Activated CD4-positive, alpha-beta T cell treated with anti-CD3 and anti-CD28 coated beads, Interleukin-2, Interleukin-6, amounts not matched to agents 100 ng/mL and 50 ng/mL, durations not matched to agents 16 hours and 8 hours (primary cell): ENCODE measurements at regions not wholly inside any gene's neighbourhood (a gene's known extent, or its start where the extent isn't known, plus 50 kb on each side); places are given as distances from the start of the nearest gene placed in this dataset.

Source experiments
- DNase-seq: peaks from one replicate; pipeline ENCODE4 v3.0.0-alpha.2; 2020

- DNase-seq: no peak
Observed at GRCh38 chr17:70752966-70753467, 583.7 kb downstream of the KCNJ2 start.

GRCh38 chr17:70763018-70763417 is 593.7 kb downstream of the KCNJ2 start:
- no peak for DNase-seq

GRCh38 chr17:70767102-70767701 is 597.9 kb downstream of the KCNJ2 start:
- DNase-seq: peak; percentile 14

GRCh38 chr17:70769956-70770355 is 600.6 kb downstream of the KCNJ2 start:
- no peak for DNase-seq

GRCh38 chr17:70771804-70772386 is 602.6 kb downstream of the KCNJ2 start:
- no peak for DNase-seq

GRCh38 chr17:70772761-70773160 is 603.4 kb downstream of the KCNJ2 start:
- DNase-seq: no peak

- no peak for DNase-seq
Observed at GRCh38 chr17:70773258-70773657, 603.9 kb downstream of the KCNJ2 start.

- no peak for DNase-seq
Observed at GRCh38 chr17:70774339-70775117, 605.2 kb downstream of the KCNJ2 start.

GRCh38 chr17:70775679-70776078 is 606.3 kb downstream of the KCNJ2 start:
- no peak for DNase-seq

GRCh38 chr17:70776441-70776840 is 607.1 kb downstream of the KCNJ2 start:
- DNase-seq: no peak

GRCh38 chr17:70780031-70780430 is 610.7 kb downstream of the KCNJ2 start:
- DNase-seq: no peak

GRCh38 chr17:70786081-70786480 is 616.7 kb downstream of the KCNJ2 start:
- no peak for DNase-seq

- DNase-seq: no peak
Observed at GRCh38 chr17:70787721-70788300, 618.5 kb downstream of the KCNJ2 start.

GRCh38 chr17:70791748-70792443 is 622.6 kb downstream of the KCNJ2 start:
- no peak for DNase-seq

GRCh38 chr17:70794738-70795137 is 625.4 kb downstream of the KCNJ2 start:
- DNase-seq: no peak

GRCh38 chr17:70795620-70796019 is 626.3 kb downstream of the KCNJ2 start:
- DNase-seq: no peak

- DNase-seq: no peak
Observed at GRCh38 chr17:70796757-70797156, 627.4 kb downstream of the KCNJ2 start.

- DNase-seq: no peak
Observed at GRCh38 chr17:70797166-70797565, 627.8 kb downstream of the KCNJ2 start.

- DNase-seq: no peak
Observed at GRCh38 chr17:70804161-70804560, 634.8 kb downstream of the KCNJ2 start.

GRCh38 chr17:70808596-70808995 is 639.3 kb downstream of the KCNJ2 start:
- DNase-seq: no peak

GRCh38 chr17:70810609-70811008 is 641.3 kb downstream of the KCNJ2 start:
- DNase-seq: no peak

- no peak for DNase-seq
Observed at GRCh38 chr17:70813355-70813930, 644.1 kb downstream of the KCNJ2 start.

- no peak for DNase-seq
Observed at GRCh38 chr17:70819183-70819582, 649.9 kb downstream of the KCNJ2 start.
